H1 (cell line): ENCODE measurements at regions not wholly inside any gene's neighbourhood (a gene's known extent, or its start where the extent isn't known, plus 50 kb on each side); places are given as distances from the start of the nearest gene placed in this dataset.
"Not testable (repeated sequence)": the region's sequence is repeated elsewhere in the genome, so short reads cannot be mapped to it uniquely, and the experiment has no call there.

Experiments
- CTCF ChIP-seq, 3 experiments: IDR thresholded peaks; 1 replicate in 2 of 3; 2 replicates in 1 of 3; pipeline versions ENCODE4 v1.5.1 to v1.6.1; 2011; ENCODE audit warnings: low read length in 3 of 3, mild to moderate bottlenecking in 3 of 3, inconsistent platforms in 2 of 3, low read depth in 1 of 3, moderate library complexity in 1 of 3; ENCODE audit not compliant: insufficient read depth in 1 of 3; ENCODE audit errors: control extremely low read depth in 1 of 3
- EZH2 ChIP-seq: fragments of 200-600 bp; sonication (generic); IDR thresholded peaks from 2 replicates; pipeline ENCODE4 v1.7.1; 2012; ENCODE audit warnings: low read depth, mild to moderate bottlenecking, moderate library complexity, low read length, inconsistent platforms; ENCODE audit not compliant: severe bottlenecking
- SIX5 ChIP-seq: IDR thresholded peaks from 2 replicates; pipeline ENCODE4 v1.6.1; 2011; ENCODE audit warnings: mild to moderate bottlenecking, low read depth, low read length
- SRF ChIP-seq: IDR thresholded peaks from 2 replicates; pipeline ENCODE4 v1.6.1; 2011; ENCODE audit warnings: mild to moderate bottlenecking, low read depth, low read length, moderate library complexity

- TF ChIP-seq EZH2; CTCF (IDR thresholded peaks at IDR 0.05; ENCODE audit: control extremely low read depth in 1 of 3, insufficient read depth in 1 of 3, low read depth in 1 of 3, low read length in 3 of 3); SIX5; SRF: not testable (repeated sequence)
Measured at GRCh38 chr21:27916326-27916725, 949.4 kb upstream of the ADAMTS5 start.
